Renal cortex interstitium (tissue), 11 donors: ENCODE measurements at regions not wholly inside any gene's neighbourhood (a gene's known extent, or its start where the extent isn't known, plus 50 kb on each side); places are given as distances from the start of the nearest gene placed in this dataset.

Experiments
- DNase-seq, 11 donors: peaks; one replicate each; pipeline ENCODE4 v3.0.0-alpha.2; 2013; ENCODE audit warnings: low read depth in 9 of 11, low spot score in 4 of 11; ENCODE audit errors: extremely low read depth in 1 of 11

DNA sequence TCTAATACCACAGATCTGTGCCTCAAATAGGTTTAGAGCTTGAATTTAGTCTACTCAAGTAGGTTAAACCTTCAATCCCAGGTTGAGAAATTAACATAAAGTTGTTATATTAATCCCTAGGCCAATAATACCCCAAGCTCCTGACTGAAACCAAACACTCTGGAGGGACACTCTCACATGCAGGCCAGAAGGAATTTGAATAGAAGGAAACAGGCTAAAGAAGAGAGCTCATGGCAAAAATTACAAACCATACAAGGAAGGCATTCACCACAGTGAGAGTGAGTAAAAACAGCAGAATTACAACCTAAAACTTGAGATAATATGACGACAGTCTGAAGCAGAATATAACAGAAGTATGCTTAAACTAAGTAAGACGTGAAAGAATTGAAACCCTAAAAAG, 76.1 kb upstream of the PDK4 start:
- DNase-seq, result no peak

- no peak for DNase-seq
Measured at GRCh38 chr7:95669513-95669912, 73.2 kb upstream of the PDK4 start.

GRCh38 chr7:95668504-95669018, 72.2 kb upstream of the PDK4 start:
- no peak for DNase-seq

DNA sequence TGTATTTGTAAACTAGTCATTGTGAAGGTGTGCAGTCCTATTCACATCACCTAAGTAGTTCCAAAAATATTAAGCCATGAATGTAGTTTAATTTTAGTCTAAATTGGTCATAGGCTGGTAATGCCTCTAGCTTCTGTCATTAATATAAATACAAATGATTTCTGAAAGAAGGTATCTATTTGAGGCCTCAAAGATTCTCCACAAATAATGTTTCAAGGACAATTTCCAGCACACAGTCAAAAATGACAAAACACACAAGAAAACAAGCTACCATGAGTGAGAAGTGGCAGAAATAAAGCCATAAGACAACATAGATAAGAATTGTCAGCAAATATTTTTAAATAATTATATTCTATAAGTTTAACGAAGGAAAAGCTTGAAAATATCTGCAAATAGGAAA, 66.7 kb upstream of the PDK4 start:
- DNase-seq, result no peak

- DNase-seq, result no peak
Measured at GRCh38 chr7:95660023-95660434, 63.7 kb upstream of the PDK4 start.

GRCh38 chr7:95658676-95659075, 62.4 kb upstream of the PDK4 start:
- no peak for DNase-seq

DNA sequence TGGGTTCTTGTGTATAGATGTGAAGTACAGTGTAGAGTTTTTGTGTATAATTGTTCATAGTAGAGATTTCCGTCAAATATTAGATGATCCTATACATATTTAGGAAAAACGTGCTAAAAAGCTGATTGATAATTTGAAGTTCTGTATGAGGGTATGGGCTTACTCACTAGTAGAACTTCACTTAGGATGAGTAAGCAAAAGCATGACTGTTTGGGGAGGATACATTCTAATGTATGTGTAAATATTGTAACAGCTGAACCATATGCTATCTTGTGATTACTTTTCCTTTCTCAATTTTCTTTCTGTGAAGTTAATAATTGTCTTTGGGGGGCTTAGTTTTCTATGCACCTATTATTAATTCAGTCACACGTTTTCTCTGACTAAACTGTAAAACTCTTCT, 53.2 kb upstream of the PDK4 start:
- DNase-seq, result no peak

- DNase-seq, result no peak
Measured at GRCh38 chr7:95646350-95646749, 50.0 kb upstream of the PDK4 start.
